ENCODE measurements at regions not wholly inside any gene's neighbourhood (a gene's known extent, or its start where the extent isn't known, plus 50 kb on each side); places are given as distances from the start of the nearest gene placed in this dataset.

GRCh38 chr9:7862170-7862569 is 62.6 kb upstream of the DMAC1 start:
- no peak for TF ChIP-seq CTCF (IDR thresholded peaks at IDR 0.05)
- no peak for TF ChIP-seq POLR2A (IDR thresholded peaks at IDR 0.05)

All from gastroesophageal sphincter (tissue), 3 donors.